H9 (cell line): ENCODE measurements at regions not wholly inside any gene's neighbourhood (a gene's known extent, or its start where the extent isn't known, plus 50 kb on each side); places are given as distances from the start of the nearest gene placed in this dataset.

Source experiments
- DNase-seq: peaks from one replicate; pipeline ENCODE4 v3.0.0-alpha.2; 2017
- H2AFZ ChIP-seq: one replicate; pipeline ENCODE4 v1.6.1; 2013; ENCODE audit warnings: mild to moderate bottlenecking, low read length, control low read depth, moderate library complexity
- H2AK5ac ChIP-seq: 2 replicates; pipeline ENCODE4 v1.6.1; 2013; ENCODE audit warnings: low read length, control low read depth, mixed read lengths; ENCODE audit not compliant: insufficient read length
- H2BK120ac ChIP-seq: one replicate; pipeline ENCODE4 v1.6.1; 2013; ENCODE audit warnings: low read depth, mild to moderate bottlenecking, low read length, control low read depth, inconsistent platforms; ENCODE audit not compliant: poor library complexity, severe bottlenecking
- H2BK12ac ChIP-seq: 2 replicates; pipeline ENCODE4 v1.6.1; 2013; ENCODE audit warnings: low read length, control low read depth, mixed read lengths, low read depth; ENCODE audit not compliant: insufficient read length
- H2BK15ac ChIP-seq: 2 replicates; pipeline ENCODE4 v1.6.1; 2013; ENCODE audit warnings: low read depth, low read length, control low read depth
- H2BK20ac ChIP-seq: one replicate; pipeline ENCODE4 v1.6.1; 2013; ENCODE audit warnings: low read depth, mild to moderate bottlenecking, low read length, control low read depth, inconsistent platforms; ENCODE audit not compliant: poor library complexity, severe bottlenecking
- H2BK5ac ChIP-seq: 2 replicates; pipeline ENCODE4 v1.6.1; 2013; ENCODE audit warnings: low read length, control low read depth, mixed read lengths; ENCODE audit not compliant: insufficient read length
- H3K14ac ChIP-seq: 2 replicates; pipeline ENCODE4 v1.6.1; 2013; ENCODE audit warnings: low read length, control low read depth; ENCODE audit not compliant: insufficient read depth
- H3K18ac ChIP-seq: 2 replicates; pipeline ENCODE4 v1.6.1; 2013; ENCODE audit warnings: low read depth, mild to moderate bottlenecking, mixed read lengths, low read length, control low read depth; ENCODE audit not compliant: insufficient read length
- H3K23ac ChIP-seq: 2 replicates; pipeline ENCODE4 v1.6.1; 2013; ENCODE audit warnings: low read length, control low read depth, mixed read lengths, low read depth; ENCODE audit not compliant: insufficient read length
- H3K23me2 ChIP-seq: 2 replicates; pipeline ENCODE4 v1.6.1; 2013; ENCODE audit warnings: low read depth, mild to moderate bottlenecking, mixed read lengths, low read length, control low read depth; ENCODE audit not compliant: insufficient read length, poor library complexity, severe bottlenecking
- H3K27ac ChIP-seq: 2 replicates; pipeline ENCODE4 v1.5.1; 2013; ENCODE audit warnings: low read length, control low read depth, mixed read lengths, low read depth; ENCODE audit not compliant: insufficient read length
- H3K27me3 ChIP-seq: 2 replicates; pipeline ENCODE4 v1.6.1; 2013; ENCODE audit warnings: low read length, control low read depth, inconsistent platforms; ENCODE audit not compliant: insufficient read depth
- H3K4ac ChIP-seq: 2 replicates; pipeline ENCODE4 v1.6.1; 2013; ENCODE audit warnings: low read depth, mild to moderate bottlenecking, control low read depth, inconsistent platforms, low read length, moderate library complexity
- H3K4me1 ChIP-seq: 2 replicates; pipeline ENCODE4 v1.6.1; 2013; ENCODE audit warnings: low read length, control low read depth, inconsistent platforms; ENCODE audit not compliant: insufficient read depth
- H3K4me2 ChIP-seq: 2 replicates; pipeline ENCODE4 v1.6.1; 2013; ENCODE audit warnings: low read length, control low read depth, mixed read lengths; ENCODE audit not compliant: insufficient read length, insufficient read depth
- H3K56ac ChIP-seq: 2 replicates; pipeline ENCODE4 v1.6.1; 2013; ENCODE audit warnings: low read depth, mild to moderate bottlenecking, mixed read lengths, low read length, control low read depth; ENCODE audit not compliant: insufficient read length
- H3K79me1 ChIP-seq: 2 replicates; pipeline ENCODE4 v1.6.1; 2013; ENCODE audit warnings: low read depth, mild to moderate bottlenecking, moderate library complexity, low read length, control low read depth, inconsistent platforms; ENCODE audit not compliant: insufficient read depth, poor library complexity, severe bottlenecking
- H3K79me2 ChIP-seq: 2 replicates; pipeline ENCODE4 v1.6.1; 2013; ENCODE audit warnings: low read length, control low read depth, inconsistent platforms; ENCODE audit not compliant: insufficient read depth
- H3K9ac ChIP-seq: 2 replicates; pipeline ENCODE4 v1.6.1; 2013; ENCODE audit warnings: low read length, control low read depth, mixed read lengths; ENCODE audit not compliant: insufficient read length; ENCODE audit errors: extremely low read depth
- H3K9me3 ChIP-seq: one replicate; pipeline ENCODE4 v1.6.1; 2013; ENCODE audit warnings: low read depth, low read length, inconsistent platforms; ENCODE audit not compliant: control insufficient read depth
- H3T11ph ChIP-seq: one replicate; pipeline ENCODE4 v1.6.1; 2013; ENCODE audit warnings: mild to moderate bottlenecking, low read length, control low read depth, inconsistent platforms
- H4K20me1 ChIP-seq: one replicate; pipeline ENCODE4 v1.6.1; 2013; ENCODE audit not compliant: control insufficient read depth, insufficient read length, insufficient read depth
- H4K5ac ChIP-seq: 2 replicates; pipeline ENCODE4 v1.6.1; 2013; ENCODE audit warnings: low read depth, mild to moderate bottlenecking, mixed read lengths, low read length, control low read depth; ENCODE audit not compliant: insufficient read length
- H4K8ac ChIP-seq: replicated peaks from 2 replicates; pipeline ENCODE4 v1.6.1; 2013; ENCODE audit warnings: low read length, control low read depth, mixed read lengths, low read depth; ENCODE audit not compliant: insufficient read length
- H4K91ac ChIP-seq: 2 replicates; pipeline ENCODE4 v1.6.1; 2013; ENCODE audit warnings: low read depth, mild to moderate bottlenecking, moderate library complexity, mixed read lengths, low read length, control low read depth; ENCODE audit not compliant: insufficient read length
- H3K27ac Mint-ChIP-seq, 3 experiments: 2 replicates in 2 of 3; 3 replicates in 1 of 3; pipeline ENCODE4 v1.8.0; 2020 to 2021; ENCODE audit warnings: mixed read lengths in 3 of 3, mild to moderate bottlenecking in 1 of 3, moderate library complexity in 1 of 3
- H3K27me3 Mint-ChIP-seq: 2 replicates; pipeline ENCODE4 v1.8.0; 2021; ENCODE audit warnings: low read depth, mild to moderate bottlenecking, moderate library complexity, mixed read lengths
- H3K36me3 Mint-ChIP-seq, 3 experiments: 2 replicates in 2 of 3; 3 replicates in 1 of 3; pipeline ENCODE4 v1.8.0; 2020 to 2021; ENCODE audit warnings: low read depth in 3 of 3, mixed read lengths in 3 of 3; ENCODE audit not compliant: insufficient read depth in 1 of 3
- H3K4me1 Mint-ChIP-seq, 2 experiments: 2 replicates each; pipeline ENCODE4 v1.8.0; 2020; ENCODE audit warnings: mixed read lengths in 2 of 2
- H3K4me3 Mint-ChIP-seq, 2 experiments: 2 replicates in 1 of 2; 3 replicates in 1 of 2; pipeline ENCODE4 v1.8.0; 2020 to 2021; ENCODE audit warnings: mild to moderate bottlenecking in 2 of 2, mixed read lengths in 2 of 2, moderate library complexity in 1 of 2
- H3K9me3 Mint-ChIP-seq, 2 experiments: 2 replicates in 1 of 2; 3 replicates in 1 of 2; pipeline ENCODE4 v1.8.0; 2020; ENCODE audit warnings: mild to moderate bottlenecking in 2 of 2, mixed read lengths in 2 of 2, moderate library complexity in 1 of 2
- WGBS: extraction: QIAGEN DNeasy Blood & Tissue Kit; methylation state at CpG from one replicate; pipeline ENCODE4 v1.1.7; 2013; ENCODE audit warnings: missing lambda C conversion rate, low lambda C conversion rate, mixed read lengths; ENCODE audit not compliant: insufficient read length; ENCODE audit errors: extremely low coverage; 5-methylcytosine and 5-hydroxymethylcytosine counted together
- TF ChIP-seq, protein P1 (sequence below): fragments of 200-600 bp; sonication (generic); conservative IDR thresholded peaks from 3 replicates; pipeline ENCODE4 v1.8.0; 2021; ENCODE audit warnings: antibody characterized with exemption, mild to moderate bottlenecking

DNA sequence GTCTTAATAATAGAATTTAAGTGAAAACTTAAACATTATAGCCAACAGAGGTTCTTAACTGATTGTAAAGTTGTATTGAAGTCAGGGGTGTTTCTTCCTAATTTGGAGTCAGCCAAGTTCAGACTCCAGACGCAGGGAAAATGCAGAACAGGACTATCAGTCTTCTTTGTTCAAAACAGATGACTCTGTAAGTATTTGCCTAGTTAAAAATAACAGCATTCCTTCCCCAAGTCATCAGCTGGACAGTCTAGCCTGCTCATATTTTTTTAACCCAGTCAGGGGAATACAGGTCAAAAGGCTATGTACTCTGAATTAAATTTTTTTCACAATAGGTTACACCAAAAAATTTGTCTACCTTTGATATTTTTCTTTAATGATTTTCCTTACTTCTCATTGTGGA lies 73.8 kb upstream of the DCLK2 start:
- Histone ChIP-seq H2BK15ac (no peak overlapping the region), H3K23me2 (no peaks in the 10 kb centered on the region), H2BK5ac (no peak overlapping the region), H3T11ph (no peak overlapping the region), H3K4me1 (no peaks in the 10 kb centered on the region; the same call in 1 of the 2 replicates), H3K79me2 (no peaks in the 10 kb centered on the region), H2BK20ac (no peak overlapping the region), H3K27ac (no peak overlapping the region), H3K9ac (no peak overlapping the region), H3K27me3 (no peaks in the 10 kb centered on the region), H3K14ac (no peak overlapping the region), H3K18ac (no peak overlapping the region), H2AK5ac (no peak overlapping the region), H4K5ac (no peak overlapping the region), H4K8ac (no peak overlapping the region), H4K91ac (no peak overlapping the region), H3K56ac (no peak overlapping the region), H2BK120ac (no peak overlapping the region), H2BK12ac (no peak overlapping the region), H3K79me1 (no peaks in the 10 kb centered on the region), H3K4me2 (no peak overlapping the region), H3K23ac (no peak overlapping the region), H3K9me3 (no peaks in the 10 kb centered on the region), H2AFZ (no peak overlapping the region), H3K4ac (no peak overlapping the region), H4K20me1 (no peaks in the 10 kb centered on the region)
- H3K36me3 Mint-ChIP-seq: no peaks in the 10 kb centered on the region
- peaks cover 17% of the 10 kb centered on the region in 2 experiments for H3K4me1 Mint-ChIP-seq
- TF ChIP-seq, protein P1, sequence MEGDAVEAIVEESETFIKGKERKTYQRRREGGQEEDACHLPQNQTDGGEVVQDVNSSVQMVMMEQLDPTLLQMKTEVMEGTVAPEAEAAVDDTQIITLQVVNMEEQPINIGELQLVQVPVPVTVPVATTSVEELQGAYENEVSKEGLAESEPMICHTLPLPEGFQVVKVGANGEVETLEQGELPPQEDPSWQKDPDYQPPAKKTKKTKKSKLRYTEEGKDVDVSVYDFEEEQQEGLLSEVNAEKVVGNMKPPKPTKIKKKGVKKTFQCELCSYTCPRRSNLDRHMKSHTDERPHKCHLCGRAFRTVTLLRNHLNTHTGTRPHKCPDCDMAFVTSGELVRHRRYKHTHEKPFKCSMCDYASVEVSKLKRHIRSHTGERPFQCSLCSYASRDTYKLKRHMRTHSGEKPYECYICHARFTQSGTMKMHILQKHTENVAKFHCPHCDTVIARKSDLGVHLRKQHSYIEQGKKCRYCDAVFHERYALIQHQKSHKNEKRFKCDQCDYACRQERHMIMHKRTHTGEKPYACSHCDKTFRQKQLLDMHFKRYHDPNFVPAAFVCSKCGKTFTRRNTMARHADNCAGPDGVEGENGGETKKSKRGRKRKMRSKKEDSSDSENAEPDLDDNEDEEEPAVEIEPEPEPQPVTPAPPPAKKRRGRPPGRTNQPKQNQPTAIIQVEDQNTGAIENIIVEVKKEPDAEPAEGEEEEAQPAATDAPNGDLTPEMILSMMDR: no peak
- H3K27ac Mint-ChIP-seq: no peak overlapping the region; a peak in 1 of 7 replicates
- peaks cover 1% of the 10 kb centered on the region; the same call in 1 of the 2 replicates for H3K27me3 Mint-ChIP-seq
- WGBS: no CpG with 5 or more reads among the region's 1 CpG
- H3K4me3 Mint-ChIP-seq: no peak overlapping the region
- H3K9me3 Mint-ChIP-seq: no peaks in the 10 kb centered on the region
- no peak for DNase-seq
